Heart left ventricle (tissue), 16 donors: ENCODE measurements at regions not wholly inside any gene's neighbourhood (a gene's known extent, or its start where the extent isn't known, plus 50 kb on each side); places are given as distances from the start of the nearest gene placed in this dataset.
A peak's percentile ranks its signal among the peaks of the same experiment; 100 is the strongest.

Experiments used
- ATAC-seq, 4 donors: fragments of 200-7000 bp; cut with Tn5 transposase; one replicate each; pipeline ENCODE4 v1.9.1; 2020 to 2022; ENCODE audit warnings: moderate library complexity in 4 of 4, mild to moderate bottlenecking in 3 of 4, moderate number of reproducible peaks in 1 of 4
- DNase-seq, 5 donors: peaks; one replicate each; pipeline ENCODE4 v3.0.0-alpha.2; 2020
- H3K27ac ChIP-seq, 12 donors: fragments of 200-600 bp; sonication (generic) in 4 of 12; one replicate each; pipeline versions ENCODE4 v1.5.0 to v1.8.0; 2016 to 2022; ENCODE audit warnings: mild to moderate bottlenecking in 2 of 12
- H3K27me3 ChIP-seq, 9 donors: fragments of 200-600 bp; sonication (generic) in 2 of 9; one replicate each; pipeline versions ENCODE4 v1.5.1 to v1.8.0; 2016 to 2022; ENCODE audit warnings: mild to moderate bottlenecking in 3 of 9
- H3K36me3 ChIP-seq, 9 donors: fragments of 200-600 bp; sonication (generic) in 2 of 9; one replicate each; pipeline versions ENCODE4 v1.5.0 to v1.8.0; 2018 to 2022; ENCODE audit warnings: mild to moderate bottlenecking in 2 of 9
- H3K4me1 ChIP-seq, 12 donors: fragments of 200-600 bp; sonication (generic) in 4 of 12; one replicate each; pipeline versions ENCODE4 v1.5.0 to v1.8.0; 2016 to 2022; ENCODE audit warnings: mild to moderate bottlenecking in 3 of 12
- H3K4me3 ChIP-seq, 12 donors: fragments of 200-600 bp; sonication (generic) in 4 of 12; one replicate each; pipeline versions ENCODE4 v1.5.0 to v1.8.0; 2017 to 2022; ENCODE audit warnings: mild to moderate bottlenecking in 9 of 12, moderate library complexity in 4 of 12
- H3K9me3 ChIP-seq, 12 donors: fragments of 200-600 bp; sonication (generic) in 4 of 12; one replicate each; pipeline versions ENCODE4 v1.5.0 to v1.8.0; 2016 to 2022; ENCODE audit warnings: mild to moderate bottlenecking in 1 of 12
- POLR2A ChIP-seq, 2 donors: fragments of 450-650 bp; IDR thresholded peaks; one replicate each; pipeline ENCODE4 v1.6.1; 2017; ENCODE audit warnings: antibody characterized with exemption in 2 of 2, mild to moderate bottlenecking in 2 of 2, moderate library complexity in 2 of 2
- WGBS, 4 donors: extraction: QIAGEN DNeasy Blood & Tissue Kit in 2 of 4; methylation state at CpG; one replicate each; pipeline versions ENCODE4 v1.1.5 to v1.1.7; 2013 to 2018; 5-methylcytosine and 5-hydroxymethylcytosine counted together
- intact Hi-C, 10 donors: fragments of 100-400 bp; cut with DNase I; formaldehyde crosslinking; loops; one replicate each; pipeline versions ENCODE4 v1.11.1 to v1.14.2; 2022
- TF ChIP-seq, protein P1 (sequence below), 12 donors: fragments of 200-600 bp; sonication (generic) in 4 of 12; IDR thresholded peaks; one replicate each; pipeline versions ENCODE4 v1.5.0 to v1.8.0; 2018 to 2022; ENCODE audit warnings: antibody characterized with exemption in 12 of 12, mild to moderate bottlenecking in 5 of 12
- donor health status: ischemic (EF 13 %, LVEDD 7.1; RV severe dilation, severe dysfunction).
- donor health status: healthy with polysubstance abuse.
- donor health status: DM: no; HTN: yes; CAD: no.
- donor health status: DM: no; HTN: no; CAD: no.
- donor health status: ischemic (EF 25% LVEDD 6.9; RV normal size, moderate dysfunction).
- donor health status: ischemic (EF 25% LVEDD 5.7; RV mildly dilated, moderate dysfunction).
- donor health status: healthy.
- donor health status: DM: yes; HTN: yes; CAD: no.
- donor health status: ischemic (EF 35%, LVEDD 5.7; RV mildly dilated, moderate dysfunction).
- donor health status: nonischemic (EF 11% LVEDD 7.7; RV severe dilation, severe dysfunction).
- donor health status: DM: yes; HTN: yes; CAD: no.
- donor health status: PGD.
- donor health status: ischemic (EF 29% LVEDD 5.4; RV normal size, mild dysfunction).
- donor health status: nonischemic (EF 23%, LVEDD 6.1; RV moderate dilation, normal function).

DNA sequence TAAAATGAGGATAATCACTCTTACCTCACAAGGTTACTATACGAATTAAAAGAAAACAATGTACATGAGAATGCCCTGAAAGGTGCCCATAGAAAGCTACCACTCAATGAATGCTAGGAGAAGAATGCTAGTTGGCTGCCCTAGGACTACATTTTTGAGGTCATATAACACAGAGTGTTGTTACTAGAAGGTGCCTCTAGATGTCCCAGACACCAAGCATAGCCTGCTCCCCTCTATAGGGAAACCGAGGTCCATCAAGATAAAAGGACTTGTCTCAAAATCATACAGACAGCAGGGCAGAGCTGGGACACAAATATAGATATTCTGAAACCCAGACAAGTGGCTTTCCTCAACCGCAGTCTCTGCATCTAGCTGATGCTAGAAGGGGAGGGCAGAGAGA, 147.0 kb upstream of the ARHGEF9 start:
- H3K36me3 ChIP-seq = no peaks in the 10 kb centered on the region
- H3K27ac ChIP-seq = no peak overlapping the region
- peaks cover 0 to 4% (median 0%) of the 10 kb centered on the region in 9 donors for H3K27me3 ChIP-seq
- H3K4me1 ChIP-seq = no peaks in the 10 kb centered on the region
- ATAC-seq = no peak
- H3K9me3 ChIP-seq = peaks cover 0 to 3% (median 0%) of the 10 kb centered on the region in 12 donors
- TF ChIP-seq POLR2A (IDR thresholded peaks at IDR 0.05) = no peak
- TF ChIP-seq, protein P1, sequence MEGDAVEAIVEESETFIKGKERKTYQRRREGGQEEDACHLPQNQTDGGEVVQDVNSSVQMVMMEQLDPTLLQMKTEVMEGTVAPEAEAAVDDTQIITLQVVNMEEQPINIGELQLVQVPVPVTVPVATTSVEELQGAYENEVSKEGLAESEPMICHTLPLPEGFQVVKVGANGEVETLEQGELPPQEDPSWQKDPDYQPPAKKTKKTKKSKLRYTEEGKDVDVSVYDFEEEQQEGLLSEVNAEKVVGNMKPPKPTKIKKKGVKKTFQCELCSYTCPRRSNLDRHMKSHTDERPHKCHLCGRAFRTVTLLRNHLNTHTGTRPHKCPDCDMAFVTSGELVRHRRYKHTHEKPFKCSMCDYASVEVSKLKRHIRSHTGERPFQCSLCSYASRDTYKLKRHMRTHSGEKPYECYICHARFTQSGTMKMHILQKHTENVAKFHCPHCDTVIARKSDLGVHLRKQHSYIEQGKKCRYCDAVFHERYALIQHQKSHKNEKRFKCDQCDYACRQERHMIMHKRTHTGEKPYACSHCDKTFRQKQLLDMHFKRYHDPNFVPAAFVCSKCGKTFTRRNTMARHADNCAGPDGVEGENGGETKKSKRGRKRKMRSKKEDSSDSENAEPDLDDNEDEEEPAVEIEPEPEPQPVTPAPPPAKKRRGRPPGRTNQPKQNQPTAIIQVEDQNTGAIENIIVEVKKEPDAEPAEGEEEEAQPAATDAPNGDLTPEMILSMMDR (IDR thresholded peaks at IDR 0.05) = no peak
- DNase-seq = no peak
- WGBS, 4 donors = 65 to 80% (median 71%) methylated on average over 3 of the region's 3 CpGs
- no peak overlapping the region for H3K4me3 ChIP-seq
- intact Hi-C loops = no loop called here

DNA sequence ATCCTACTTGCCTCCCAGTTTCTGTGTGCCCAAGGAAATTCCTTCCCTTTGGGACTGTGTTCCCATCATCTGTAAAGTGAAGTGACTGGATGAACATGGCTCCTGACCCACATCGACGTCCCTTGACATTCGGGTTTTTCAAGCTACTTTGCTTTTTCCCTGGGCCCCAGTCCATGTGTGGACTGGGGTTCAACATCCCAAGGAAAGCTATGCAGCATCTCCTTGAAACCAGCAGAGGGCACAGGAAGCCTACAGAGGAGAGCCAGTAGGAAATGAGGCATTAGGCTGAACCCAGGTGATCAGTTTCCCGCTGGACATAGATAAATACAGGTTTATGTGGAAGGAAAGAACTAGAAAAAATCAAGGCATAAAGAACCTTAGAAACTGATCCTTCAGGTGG, 145.1 kb upstream of the ARHGEF9 start:
- no peak for DNase-seq
- Histone ChIP-seq H3K27me3 (peaks cover 0 to 4% (median 0%) of the 10 kb centered on the region in 9 donors), H3K36me3 (no peaks in the 10 kb centered on the region), H3K27ac (no peak overlapping the region), H3K9me3 (peaks cover 0 to 3% (median 0%) of the 10 kb centered on the region in 12 donors), H3K4me1 (no peaks in the 10 kb centered on the region), H3K4me3 (no peak overlapping the region)
- intact Hi-C loops = no loop called here
- ATAC-seq = no peak
- 26 to 61% (median 47%) methylated on average over 4 of the region's 4 CpGs for WGBS, 4 donors
- TF ChIP-seq, protein P1 (IDR thresholded peaks at IDR 0.05) = peak in 10 of 12 donors; percentile 11 to 39 (median 28)
- no peak for TF ChIP-seq POLR2A (IDR thresholded peaks at IDR 0.05)

DNA sequence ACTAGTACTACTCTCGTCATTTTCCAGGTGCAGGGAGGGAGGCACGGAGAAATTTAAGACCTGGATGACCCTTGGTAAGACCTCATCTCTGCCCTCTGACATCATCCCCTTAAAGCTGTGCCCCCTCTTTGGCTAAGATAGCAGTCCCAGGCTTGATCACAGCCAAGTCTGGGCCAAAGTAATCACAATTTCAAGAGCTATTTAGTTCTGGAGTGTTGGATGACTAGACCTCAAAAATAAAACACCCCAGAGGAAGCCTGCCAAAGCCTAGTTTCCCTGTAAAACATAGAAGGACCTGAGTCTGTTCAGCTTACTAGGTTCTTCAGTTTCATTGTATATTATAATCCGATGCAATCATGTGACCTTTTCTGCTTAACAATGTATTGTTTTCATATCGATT, 144.6 kb upstream of the ARHGEF9 start:
- Histone ChIP-seq H3K36me3 (no peaks in the 10 kb centered on the region), H3K27me3 (peaks cover 0 to 4% (median 0%) of the 10 kb centered on the region in 9 donors), H3K27ac (no peak overlapping the region), H3K4me1 (no peaks in the 10 kb centered on the region), H3K9me3 (peaks cover 0 to 3% (median 0%) of the 10 kb centered on the region in 12 donors), H3K4me3 (no peak overlapping the region)
- WGBS, 4 donors = 62 to 71% (median 70%) methylated on average over 4 of the region's 4 CpGs
- no peak for TF ChIP-seq POLR2A (IDR thresholded peaks at IDR 0.05)
- TF ChIP-seq, protein P1 (IDR thresholded peaks at IDR 0.05) = no peak
- intact Hi-C loops = no loop called here
- ATAC-seq = no peak
- no peak for DNase-seq

DNA sequence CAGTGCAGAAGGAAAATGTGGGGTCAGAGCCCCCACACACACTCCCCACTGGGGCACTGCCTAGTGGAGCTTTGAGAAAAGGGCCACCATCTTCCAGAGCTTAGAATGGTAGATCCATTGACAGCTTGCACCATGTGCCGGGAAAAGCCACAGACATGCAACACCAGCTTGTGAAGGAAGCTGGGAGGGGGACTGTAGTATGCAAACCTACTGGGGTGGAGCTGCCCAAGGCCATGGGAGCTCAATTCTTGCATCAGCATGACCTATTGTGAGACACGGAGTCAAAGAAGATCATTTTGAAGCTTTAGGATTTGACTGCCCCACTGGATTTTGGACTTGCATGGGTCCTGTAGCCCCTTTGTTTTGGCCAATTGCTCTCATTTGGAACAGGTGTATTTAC, 142.8 kb upstream of the ARHGEF9 start:
- ATAC-seq (no peak), DNase-seq (no peak)
- H3K9me3 ChIP-seq = peaks cover 0 to 3% (median 0%) of the 10 kb centered on the region in 12 donors
- peaks cover 0 to 4% (median 0%) of the 10 kb centered on the region in 9 donors for H3K27me3 ChIP-seq
- 75 to 100% (median 94%) methylated on average over 2 of the region's 2 CpGs for WGBS, 4 donors
- no peak overlapping the region for H3K4me3 ChIP-seq
- H3K27ac ChIP-seq = no peak overlapping the region
- intact Hi-C loops = no loop called here
- no peaks in the 10 kb centered on the region for H3K4me1 ChIP-seq
- TF ChIP-seq, protein P1 (IDR thresholded peaks at IDR 0.05) = no peak
- TF ChIP-seq POLR2A (IDR thresholded peaks at IDR 0.05) = no peak
- H3K36me3 ChIP-seq = no peaks in the 10 kb centered on the region
